ENCODE measurements at regions not wholly inside any gene's neighbourhood (a gene's known extent, or its start where the extent isn't known, plus 50 kb on each side); places are given as distances from the start of the nearest gene placed in this dataset.

DNA sequence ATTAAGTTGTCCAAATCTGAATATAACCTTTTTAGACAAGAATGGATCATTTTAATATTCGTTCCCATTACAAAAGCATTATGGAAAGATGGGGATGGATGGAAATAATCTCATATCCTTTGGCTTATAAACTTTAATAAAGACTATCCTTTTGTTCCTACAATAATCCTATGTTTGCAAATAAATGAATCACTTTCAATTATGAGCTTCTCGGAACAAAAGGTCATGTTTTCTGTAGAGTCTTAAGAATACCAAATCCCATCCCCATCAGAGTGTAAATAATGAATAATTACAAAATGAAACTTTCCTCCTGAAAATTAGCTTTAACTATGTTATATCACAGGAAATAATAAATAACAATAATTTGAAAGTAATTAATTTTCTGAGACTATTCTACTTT, 329.7 kb downstream of the NR2F1-AS1 start:
- no peak for TF ChIP-seq POLR2A (IDR thresholded peaks at IDR 0.05; ENCODE audit: low read length)
- no peak for TF ChIP-seq GATA1 (IDR thresholded peaks at IDR 0.05; ENCODE audit: low read depth, low read length)
